GM21723 (cell line): ENCODE measurements at regions not wholly inside any gene's neighbourhood (a gene's known extent, or its start where the extent isn't known, plus 50 kb on each side); places are given as distances from the start of the nearest gene placed in this dataset.
"Not testable (repeated sequence)": the region's sequence is repeated elsewhere in the genome, so short reads cannot be mapped to it uniquely, and the experiment has no call there.

Source experiments
- ATAC-seq: cut with Tn5 transposase; IDR thresholded peaks from one replicate; pipeline ENCODE4 v1.9.1; 2021; ENCODE audit warnings: mild to moderate bottlenecking, moderate library complexity; ENCODE audit not compliant: unreplicated experiment

DNA sequence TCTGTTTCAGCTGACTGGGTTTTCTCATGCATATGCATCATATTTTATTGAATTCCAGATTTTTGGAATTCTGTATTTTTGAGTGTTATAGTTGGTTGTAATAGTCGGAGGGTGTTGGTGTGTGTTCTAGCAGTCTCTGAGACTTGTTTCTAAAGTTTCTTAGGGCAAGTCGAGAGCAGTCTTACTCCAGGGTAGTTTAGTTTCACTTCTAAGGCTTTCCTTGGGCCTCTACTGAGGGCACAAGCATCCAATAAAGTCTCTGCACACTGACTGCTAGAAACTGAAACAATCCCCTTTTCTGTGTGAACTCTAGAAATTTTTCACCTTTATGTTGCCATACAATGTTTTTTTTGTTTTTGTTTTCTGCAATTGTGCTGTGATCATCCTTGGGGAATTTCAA, 663.7 kb upstream of the LRATD1 start:
- no peak for ATAC-seq

DNA sequence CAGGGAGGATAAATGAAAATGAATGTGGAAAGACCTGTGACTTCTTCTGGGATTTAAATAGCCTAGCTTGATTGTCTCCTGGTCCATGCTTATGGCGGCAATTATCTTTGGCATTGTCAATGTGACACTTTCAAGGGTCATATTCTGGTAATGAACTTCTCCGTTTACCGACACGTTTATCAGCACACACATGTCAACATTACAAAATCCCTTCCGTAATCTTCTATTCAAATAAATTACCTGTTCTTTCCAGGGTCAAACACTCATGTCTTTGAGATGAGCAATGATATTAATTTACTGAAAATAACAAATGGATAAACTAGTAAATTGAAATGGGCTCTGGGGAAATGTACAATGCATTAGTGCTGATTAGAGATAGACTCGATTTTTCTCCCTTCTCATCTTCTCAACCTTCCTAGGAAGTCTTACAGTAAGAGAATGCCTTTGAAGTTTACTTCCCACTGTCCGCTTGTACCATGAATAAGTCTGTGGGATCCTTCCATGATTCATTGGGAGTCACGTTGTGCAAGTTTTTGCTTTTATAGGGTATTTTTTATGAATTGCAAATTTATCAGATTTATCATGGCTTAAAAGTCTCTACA, 646.3 kb upstream of the LRATD1 start:
- ATAC-seq, result no peak

GRCh38 chr2:13996527-13996926, 636.0 kb upstream of the LRATD1 start:
- no peak for ATAC-seq

- ATAC-seq, result no peak
Measured at GRCh38 chr2:14011190-14011589, 621.3 kb upstream of the LRATD1 start.

DNA sequence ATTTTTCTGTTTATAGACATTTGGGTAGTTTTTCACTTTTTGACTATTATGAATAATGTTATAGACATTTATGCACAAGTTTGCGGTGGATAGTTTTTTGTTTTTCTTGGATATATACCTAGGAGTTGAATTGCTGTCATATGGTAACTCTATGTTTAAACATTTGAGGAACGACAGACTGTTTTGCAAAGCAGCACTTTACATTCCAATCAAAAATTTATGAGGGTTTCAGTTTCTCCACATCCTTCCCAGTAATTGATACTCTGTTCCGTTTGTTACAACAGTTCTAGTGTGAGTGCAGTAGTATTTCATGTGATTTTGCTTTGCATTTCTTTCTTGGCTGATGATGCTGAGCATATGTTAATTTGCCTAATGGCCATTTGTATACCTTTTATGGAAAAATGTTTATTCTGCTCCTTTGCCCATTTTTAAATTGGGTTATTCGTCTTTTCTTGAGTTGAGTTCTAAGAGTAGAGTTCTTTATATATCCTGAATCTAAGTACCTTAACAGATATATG, 617.3 kb upstream of the LRATD1 start:
- ATAC-seq, result no peak

DNA sequence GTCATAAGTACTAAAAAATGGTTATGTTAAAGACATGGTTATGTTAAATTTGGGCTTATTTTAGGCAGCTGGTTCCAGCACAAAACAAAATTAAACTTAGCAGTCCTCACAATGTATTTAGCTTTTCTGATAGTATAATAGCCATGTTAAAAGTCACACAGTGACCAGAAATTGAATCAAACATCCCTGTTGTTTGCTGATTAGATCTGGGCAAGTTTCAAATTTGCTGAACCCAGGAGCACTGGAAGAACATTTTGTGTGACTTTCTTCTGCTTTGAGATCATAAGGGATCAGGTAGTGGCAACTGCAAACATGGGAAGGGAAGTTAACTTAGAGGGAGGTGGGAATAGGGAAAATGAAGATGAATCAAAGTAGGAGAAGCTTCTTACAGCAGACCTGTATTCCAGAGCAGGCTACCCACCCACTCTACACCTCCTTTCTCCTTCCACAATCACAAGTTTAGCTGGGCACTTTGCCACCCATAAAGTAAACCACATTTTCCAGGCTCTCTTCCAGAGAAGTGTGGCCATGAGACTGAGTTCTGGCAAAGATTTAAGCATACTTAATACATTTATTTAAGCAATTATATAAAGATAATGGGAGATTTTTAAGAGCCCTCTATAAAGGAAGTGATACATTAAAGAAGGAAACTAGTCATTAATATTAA, 616.1 kb upstream of the LRATD1 start:
- no peak for ATAC-seq

DNA sequence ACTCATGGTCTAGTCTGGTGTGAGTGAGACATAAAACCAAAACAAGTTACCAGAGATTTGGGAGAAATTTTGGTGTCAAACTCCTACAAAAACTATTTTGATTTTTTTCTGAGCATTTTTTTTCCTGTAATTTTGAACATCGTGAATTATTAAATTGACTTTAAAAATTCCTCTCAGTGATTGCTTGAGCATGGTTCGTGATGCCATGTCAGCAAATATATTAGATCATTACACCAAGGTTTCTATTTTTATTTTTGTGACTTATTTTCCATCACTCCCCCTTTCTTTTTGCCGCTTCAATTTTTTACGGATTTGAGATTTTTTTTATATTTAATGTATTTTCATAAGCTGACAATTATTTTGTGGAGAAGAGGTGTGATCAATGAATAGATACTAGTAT, 613.9 kb upstream of the LRATD1 start:
- no peak for ATAC-seq

DNA sequence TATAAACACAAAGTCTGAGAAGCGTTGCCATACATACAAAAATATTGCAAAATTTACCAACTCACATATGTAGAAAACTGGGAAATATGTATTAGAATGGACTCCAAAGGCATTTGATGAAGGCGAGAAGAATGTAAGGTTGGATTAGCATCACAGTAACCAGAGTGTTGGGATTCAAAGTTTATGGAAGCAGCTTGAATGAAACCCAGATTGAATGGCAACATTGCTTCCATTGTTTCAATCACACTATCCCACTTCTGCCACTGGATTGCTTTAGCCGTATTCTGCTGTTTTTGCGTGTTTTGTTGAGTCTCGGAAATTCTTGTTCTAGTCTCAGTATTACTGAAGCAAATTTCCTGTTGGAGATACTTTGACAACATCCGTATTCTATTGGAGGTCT, 609.0 kb upstream of the LRATD1 start:
- no peak for ATAC-seq

- no peak for ATAC-seq
Measured at GRCh38 chr2:14039134-14039533, 593.4 kb upstream of the LRATD1 start.

DNA sequence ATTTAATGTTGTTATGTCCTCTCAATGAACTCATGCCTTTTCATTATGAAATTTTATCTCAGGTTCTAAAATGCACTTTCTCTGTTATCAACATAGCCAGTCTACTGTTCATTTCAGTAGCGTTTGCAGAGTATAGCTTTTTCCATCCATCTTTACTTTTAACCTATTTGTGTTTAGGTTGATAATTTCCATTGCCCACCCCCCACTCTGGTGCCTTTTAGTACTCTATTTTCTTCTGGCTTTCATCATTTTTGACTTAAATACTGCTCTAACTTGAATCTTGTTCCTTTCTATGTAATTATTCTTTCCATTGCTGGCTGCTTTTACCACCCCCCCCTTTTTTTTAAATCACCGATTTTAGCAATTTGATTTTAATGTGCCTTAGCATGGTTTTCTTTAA, 585.0 kb upstream of the LRATD1 start:
- ATAC-seq, result no peak

- no peak for ATAC-seq
Measured at GRCh38 chr2:14051401-14051800, 581.1 kb upstream of the LRATD1 start.

GRCh38 chr2:14053105-14053504, 579.4 kb upstream of the LRATD1 start:
- ATAC-seq, result no peak

GRCh38 chr2:14064346-14064745, 568.2 kb upstream of the LRATD1 start:
- no peak for ATAC-seq

DNA sequence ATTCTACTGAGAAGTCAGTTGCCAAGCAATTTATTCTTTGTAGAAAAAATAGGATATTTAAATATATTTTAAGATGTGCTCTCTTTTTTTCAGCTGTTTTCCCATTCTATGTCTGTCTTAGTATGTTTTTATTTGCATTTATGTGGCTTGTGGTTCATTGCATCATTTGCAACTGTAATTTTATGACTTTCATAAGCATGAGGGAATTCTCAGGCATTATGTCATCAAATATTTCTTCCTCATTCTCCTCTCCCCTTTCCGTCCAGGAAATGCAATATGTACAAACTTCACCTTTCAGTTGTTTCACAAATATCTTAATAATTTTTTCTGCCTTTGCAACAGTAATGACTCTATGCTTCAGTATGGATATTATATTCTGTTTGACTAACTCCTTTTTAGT, 560.2 kb upstream of the LRATD1 start:
- ATAC-seq, result no peak

GRCh38 chr2:14074691-14075090, 557.8 kb upstream of the LRATD1 start:
- ATAC-seq, result no peak

DNA sequence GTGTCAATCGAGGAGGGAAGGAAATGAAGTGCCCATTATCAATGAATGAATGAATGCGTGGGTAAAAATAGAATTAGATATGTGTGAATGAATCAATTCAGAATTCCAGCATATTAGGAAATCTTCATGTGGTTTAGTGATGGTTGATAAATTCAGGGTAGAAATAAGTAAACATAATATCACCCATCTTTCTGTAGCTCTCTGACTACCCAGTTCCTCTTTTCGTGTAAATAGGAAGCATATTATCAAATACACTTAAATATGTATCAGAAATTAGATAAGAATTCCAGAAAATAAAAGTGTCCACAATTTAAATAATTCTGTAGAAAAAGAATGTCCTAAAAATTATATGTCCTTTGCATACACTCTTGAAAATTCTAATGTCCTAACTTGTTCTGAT, 552.9 kb upstream of the LRATD1 start:
- no peak for ATAC-seq

DNA sequence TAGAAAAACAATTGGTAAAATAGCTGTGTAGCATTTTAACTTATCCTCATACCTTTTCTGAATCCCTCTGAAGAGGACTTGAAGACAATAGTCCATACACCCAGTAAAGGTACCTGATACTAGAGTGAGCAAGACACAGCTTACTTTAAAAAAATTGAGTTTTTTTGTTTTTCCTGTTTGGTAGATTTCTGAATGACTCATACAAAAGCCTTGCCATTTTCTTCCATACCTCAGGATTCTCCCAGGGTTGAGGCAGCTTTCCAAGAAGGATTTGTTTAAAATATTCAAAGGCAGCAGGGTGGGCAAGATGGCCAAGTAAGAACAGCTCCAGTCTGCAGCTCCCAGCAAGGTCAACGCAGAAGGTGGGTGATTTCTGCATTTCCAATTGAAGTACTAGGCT, 551.0 kb upstream of the LRATD1 start:
- ATAC-seq, result no peak

DNA sequence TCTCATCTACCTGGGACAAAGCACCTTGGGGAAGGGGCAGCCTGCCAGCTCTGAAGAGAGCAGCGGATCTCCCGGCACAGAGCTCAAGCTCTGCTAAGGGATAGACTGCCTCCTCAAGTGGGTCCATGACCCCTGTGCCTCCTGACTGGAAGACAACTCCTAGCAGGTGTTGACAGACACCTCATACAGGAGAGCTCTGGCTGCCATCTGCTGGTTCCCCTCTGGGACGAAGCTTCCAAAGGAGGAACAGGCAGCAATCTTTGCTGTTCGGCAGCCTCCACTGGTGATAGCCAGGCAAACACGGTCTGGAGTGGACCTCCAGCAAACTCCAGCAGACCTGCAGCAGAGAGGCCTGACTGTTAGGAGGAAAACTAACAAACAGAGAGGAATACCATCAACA, 549.9 kb upstream of the LRATD1 start:
- ATAC-seq, result no peak

- no peak for ATAC-seq
Measured at GRCh38 chr2:14094592-14094991, 537.9 kb upstream of the LRATD1 start.

DNA sequence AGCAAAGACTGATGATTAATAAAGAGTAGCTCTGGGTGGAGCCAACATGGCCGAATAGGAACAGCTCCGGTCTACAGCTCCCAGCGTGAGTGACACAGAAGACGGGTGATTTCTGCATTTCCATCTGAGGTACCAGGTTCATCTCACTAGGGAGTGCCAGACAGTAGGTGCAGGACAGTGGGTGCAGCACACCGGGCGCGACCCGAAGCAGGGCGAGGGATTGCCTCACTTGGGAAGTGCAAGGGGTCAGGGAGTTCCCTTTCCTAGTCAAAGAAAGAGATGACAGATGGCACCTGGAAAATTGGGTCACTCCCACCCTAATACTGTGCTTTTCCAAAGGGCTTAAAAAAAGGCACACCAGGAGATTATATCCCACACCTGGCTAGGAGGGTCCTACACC, 533.4 kb upstream of the LRATD1 start:
- not testable (repeated sequence) for ATAC-seq

GRCh38 chr2:14114275-14114674, 518.2 kb upstream of the LRATD1 start:
- no peak for ATAC-seq

- ATAC-seq, result no peak
Measured at GRCh38 chr2:14120376-14120775, 512.1 kb upstream of the LRATD1 start.
